Sigmoid colon (tissue), 6 donors: ENCODE measurements at regions not wholly inside any gene's neighbourhood (a gene's known extent, or its start where the extent isn't known, plus 50 kb on each side); places are given as distances from the start of the nearest gene placed in this dataset.

Source experiments
- DNase-seq: peaks from one replicate; pipeline ENCODE4 v3.0.0-alpha.2; 2019
- H3K27ac ChIP-seq, 4 donors: fragments of 200-600 bp; sonication (generic); one replicate each; pipeline ENCODE4 v1.5.1; 2016 to 2019; ENCODE audit warnings: mild to moderate bottlenecking in 1 of 4
- H3K27me3 ChIP-seq, 3 donors: fragments of 200-600 bp; sonication (generic); one replicate each; pipeline ENCODE4 v1.5.1; 2019; ENCODE audit warnings: mild to moderate bottlenecking in 1 of 3
- H3K36me3 ChIP-seq, 4 donors: fragments of 200-600 bp; sonication (generic); one replicate each; pipeline ENCODE4 v1.5.1; 2016 to 2019
- H3K4me1 ChIP-seq, 4 donors: fragments of 200-600 bp; sonication (generic); one replicate each; pipeline ENCODE4 v1.5.1; 2017 to 2019
- H3K4me3 ChIP-seq, 4 donors: fragments of 200-600 bp; sonication (generic); one replicate each; pipeline ENCODE4 v1.5.1; 2017 to 2019; ENCODE audit warnings: mild to moderate bottlenecking in 2 of 4, moderate library complexity in 1 of 4
- H3K9me3 ChIP-seq, 4 donors: fragments of 200-600 bp in 3 of 4; sonication (generic) in 3 of 4; one replicate each; pipeline versions ENCODE4 v1.5.1 to v1.6.1; 2013 to 2019
- EP300 ChIP-seq, 4 donors: sonication (generic); formaldehyde crosslinking; IDR thresholded peaks; one replicate each; pipeline ENCODE4 v1.6.1; 2017; ENCODE audit warnings: antibody characterized with exemption in 4 of 4
- POLR2A ChIP-seq, 2 donors: fragments of 450-650 bp; IDR thresholded peaks; one replicate each; pipeline ENCODE4 v1.6.1; 2016; ENCODE audit warnings: antibody characterized with exemption in 2 of 2, mild to moderate bottlenecking in 2 of 2, moderate library complexity in 2 of 2
- POLR2AphosphoS5 ChIP-seq, 4 donors: sonication (generic); formaldehyde crosslinking; IDR thresholded peaks; one replicate each; pipeline ENCODE4 v1.6.1; 2017; ENCODE audit warnings: antibody characterized with exemption in 4 of 4
- WGBS, 2 donors: extraction: QIAGEN DNeasy Blood & Tissue Kit; methylation state at CpG; one replicate each; pipeline ENCODE4 v1.1.7; 2013; 5-methylcytosine and 5-hydroxymethylcytosine counted together
- intact Hi-C: fragments of 100-400 bp; cut with DNase I; formaldehyde crosslinking; loops from one replicate; pipeline ENCODE4 v1.15.1; 2023
- TF ChIP-seq, protein P1 (sequence below), 4 experiments: fragments of 450-650 bp in 3 of 4; fragments of 200-600 bp in 1 of 4; IDR thresholded peaks; one replicate each; pipeline ENCODE4 v1.5.1; 2016 to 2019; ENCODE audit warnings: antibody characterized with exemption in 4 of 4, mild to moderate bottlenecking in 3 of 4, moderate library complexity in 2 of 4
- donor health status: healthy with polysubstance abuse.
- donor health status: healthy.

DNA sequence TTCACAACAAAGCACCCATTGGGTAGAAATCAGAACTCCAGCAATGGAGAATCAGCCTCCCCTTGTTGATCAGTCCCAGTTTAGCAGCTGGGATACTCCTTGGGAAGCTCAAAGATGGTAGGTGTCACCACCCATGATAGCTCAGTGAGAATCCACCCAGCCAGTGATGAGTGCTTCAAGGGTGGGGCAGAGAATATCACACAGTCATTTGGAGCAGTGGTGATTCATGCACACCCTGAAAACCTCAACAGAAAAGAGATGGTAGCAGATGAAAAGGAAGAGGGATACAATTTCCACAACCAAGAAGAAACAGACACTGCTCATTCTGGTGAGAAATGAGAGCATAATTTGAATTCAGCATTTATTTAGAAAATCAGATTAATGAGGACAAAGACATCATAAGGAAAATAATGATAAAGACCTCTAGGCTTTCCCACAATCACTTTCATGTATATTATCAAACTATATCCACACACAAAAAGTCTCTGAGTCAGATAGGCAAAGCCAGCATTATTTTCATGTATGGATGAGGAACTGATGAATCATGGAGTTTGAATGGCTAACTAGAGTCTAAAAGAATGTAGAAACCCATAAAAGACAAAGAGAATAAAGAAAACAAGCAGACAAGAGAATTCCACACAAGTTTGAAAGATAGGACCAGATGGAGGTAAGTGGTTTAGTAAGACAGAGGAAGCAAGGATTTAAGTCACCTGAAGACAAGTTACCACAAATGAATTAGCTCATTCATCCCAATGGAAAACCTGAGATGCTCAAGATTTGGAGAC is 82.9 kb downstream of the FEM1C start:
- no peaks in the 10 kb centered on the region for H3K9me3 ChIP-seq
- H3K36me3 ChIP-seq: no peaks in the 10 kb centered on the region
- no peaks in the 10 kb centered on the region for H3K27me3 ChIP-seq
- TF ChIP-seq, protein P1, sequence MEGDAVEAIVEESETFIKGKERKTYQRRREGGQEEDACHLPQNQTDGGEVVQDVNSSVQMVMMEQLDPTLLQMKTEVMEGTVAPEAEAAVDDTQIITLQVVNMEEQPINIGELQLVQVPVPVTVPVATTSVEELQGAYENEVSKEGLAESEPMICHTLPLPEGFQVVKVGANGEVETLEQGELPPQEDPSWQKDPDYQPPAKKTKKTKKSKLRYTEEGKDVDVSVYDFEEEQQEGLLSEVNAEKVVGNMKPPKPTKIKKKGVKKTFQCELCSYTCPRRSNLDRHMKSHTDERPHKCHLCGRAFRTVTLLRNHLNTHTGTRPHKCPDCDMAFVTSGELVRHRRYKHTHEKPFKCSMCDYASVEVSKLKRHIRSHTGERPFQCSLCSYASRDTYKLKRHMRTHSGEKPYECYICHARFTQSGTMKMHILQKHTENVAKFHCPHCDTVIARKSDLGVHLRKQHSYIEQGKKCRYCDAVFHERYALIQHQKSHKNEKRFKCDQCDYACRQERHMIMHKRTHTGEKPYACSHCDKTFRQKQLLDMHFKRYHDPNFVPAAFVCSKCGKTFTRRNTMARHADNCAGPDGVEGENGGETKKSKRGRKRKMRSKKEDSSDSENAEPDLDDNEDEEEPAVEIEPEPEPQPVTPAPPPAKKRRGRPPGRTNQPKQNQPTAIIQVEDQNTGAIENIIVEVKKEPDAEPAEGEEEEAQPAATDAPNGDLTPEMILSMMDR (IDR thresholded peaks at IDR 0.05): no peak
- TF ChIP-seq POLR2AphosphoS5 (IDR thresholded peaks at IDR 0.05): no peak
- TF ChIP-seq EP300 (IDR thresholded peaks at IDR 0.05): no peak
- no peak overlapping the region for H3K27ac ChIP-seq
- DNase-seq: no peak
- H3K4me3 ChIP-seq: no peak overlapping the region
- H3K4me1 ChIP-seq: peaks cover 0 to 8% (median 3%) of the 10 kb centered on the region in 4 donors
- intact Hi-C loops: no loop called here

DNA sequence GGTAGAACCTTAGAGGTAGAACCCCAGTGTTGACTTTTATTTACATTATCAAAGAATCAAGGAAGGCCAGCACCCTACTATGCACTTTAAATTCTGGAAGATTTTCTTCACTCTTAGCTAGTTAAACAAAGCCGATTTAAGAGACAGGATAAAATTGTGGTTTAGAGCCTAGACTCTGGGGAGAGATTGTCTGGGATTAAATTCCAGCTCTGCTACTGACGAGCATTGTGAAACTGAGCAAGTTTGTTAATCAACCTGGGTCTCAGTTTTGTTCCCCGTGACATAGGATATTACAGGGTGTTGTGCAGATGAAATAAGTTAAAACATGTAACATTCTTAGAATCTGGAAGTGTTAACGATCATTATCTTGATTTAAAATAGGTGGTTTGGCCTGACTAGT is 83.5 kb downstream of the FEM1C start:
- TF ChIP-seq POLR2AphosphoS5 (IDR thresholded peaks at IDR 0.05): no peak
- TF ChIP-seq, protein P1 (IDR thresholded peaks at IDR 0.05): no peak
- no peak for TF ChIP-seq EP300 (IDR thresholded peaks at IDR 0.05)
- no peak for TF ChIP-seq POLR2A (IDR thresholded peaks at IDR 0.05)
- no peaks in the 10 kb centered on the region for H3K36me3 ChIP-seq
- H3K27ac ChIP-seq: no peak overlapping the region
- H3K27me3 ChIP-seq: no peaks in the 10 kb centered on the region
- no peak overlapping the region for H3K4me3 ChIP-seq
- H3K4me1 ChIP-seq: peaks cover 0 to 8% (median 3%) of the 10 kb centered on the region in 4 donors
- intact Hi-C loops: no loop called here
- no peak for DNase-seq
- 91 to 94% methylated on average over 4 of the region's 4 CpGs for WGBS, 2 donors
- H3K9me3 ChIP-seq: no peaks in the 10 kb centered on the region

DNA sequence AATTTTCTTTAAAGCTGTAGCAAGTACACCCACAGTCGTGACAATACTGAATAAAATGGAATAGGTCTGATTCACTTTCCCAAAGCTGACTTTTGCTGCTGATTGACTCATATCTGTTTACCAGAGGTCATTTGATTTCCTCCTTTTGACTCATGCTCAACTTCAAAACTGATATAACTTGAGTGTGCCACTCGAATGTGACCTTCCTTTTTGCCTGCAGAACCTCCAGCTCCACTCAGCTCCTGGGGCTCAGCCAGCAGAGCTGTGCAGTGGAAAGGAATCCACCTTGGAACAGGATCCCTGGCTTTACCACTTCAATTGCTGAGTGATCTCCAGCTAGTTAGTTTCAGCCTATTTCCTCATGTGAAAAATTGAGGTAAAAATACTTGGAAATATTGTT is 84.1 kb downstream of the FEM1C start:
- intact Hi-C loops: no loop called here
- DNase-seq: no peak
- H3K27ac ChIP-seq: no peak overlapping the region
- H3K36me3 ChIP-seq: no peaks in the 10 kb centered on the region
- H3K9me3 ChIP-seq: no peaks in the 10 kb centered on the region
- no peaks in the 10 kb centered on the region for H3K27me3 ChIP-seq
- no peak overlapping the region for H3K4me3 ChIP-seq
- TF ChIP-seq POLR2AphosphoS5 (IDR thresholded peaks at IDR 0.05) (peak in 1 of 4 donors; percentile 31), EP300 (IDR thresholded peaks at IDR 0.05) (no peak)
- peaks cover 0 to 8% (median 3%) of the 10 kb centered on the region in 4 donors for H3K4me1 ChIP-seq
- 39 to 58% methylated on average over 2 of the region's 2 CpGs for WGBS, 2 donors

DNA sequence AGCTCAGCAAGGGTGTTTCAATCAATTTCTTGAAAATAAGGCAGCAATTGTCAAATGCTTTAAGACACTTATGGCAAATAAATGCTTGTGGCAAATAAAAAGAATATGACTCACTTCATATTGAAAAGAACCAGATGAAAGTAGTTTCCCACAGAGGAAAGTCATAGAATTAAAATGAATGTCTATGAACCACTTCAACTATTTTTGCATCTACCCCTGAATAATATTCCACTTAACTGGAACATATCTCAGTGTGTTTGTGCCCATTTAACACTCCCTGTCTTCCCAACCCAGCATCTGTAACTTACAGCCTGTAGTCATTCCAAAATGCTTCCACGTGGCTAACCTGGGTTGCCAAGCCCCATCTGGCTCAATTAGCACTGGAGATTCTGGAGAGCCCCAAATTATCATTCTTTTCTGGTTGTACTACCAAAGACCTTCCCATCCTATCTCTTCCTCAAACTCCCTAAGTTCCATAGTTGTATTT is 84.7 kb downstream of the FEM1C start:
- no peak overlapping the region for H3K4me3 ChIP-seq
- intact Hi-C loops: no loop called here
- no peak for TF ChIP-seq POLR2AphosphoS5 (IDR thresholded peaks at IDR 0.05)
- TF ChIP-seq POLR2A (IDR thresholded peaks at IDR 0.05): no peak
- TF ChIP-seq, protein P1 (IDR thresholded peaks at IDR 0.05): no peak
- no peak for TF ChIP-seq EP300 (IDR thresholded peaks at IDR 0.05)
- no peaks in the 10 kb centered on the region for H3K36me3 ChIP-seq
- H3K4me1 ChIP-seq: peaks cover 0 to 8% (median 3%) of the 10 kb centered on the region in 4 donors
- 76 to 88% methylated on average over 1 of the region's 1 CpG for WGBS, 2 donors
- no peaks in the 10 kb centered on the region for H3K27me3 ChIP-seq
- H3K9me3 ChIP-seq: no peaks in the 10 kb centered on the region
- H3K27ac ChIP-seq: no peak overlapping the region
- no peak for DNase-seq

DNA sequence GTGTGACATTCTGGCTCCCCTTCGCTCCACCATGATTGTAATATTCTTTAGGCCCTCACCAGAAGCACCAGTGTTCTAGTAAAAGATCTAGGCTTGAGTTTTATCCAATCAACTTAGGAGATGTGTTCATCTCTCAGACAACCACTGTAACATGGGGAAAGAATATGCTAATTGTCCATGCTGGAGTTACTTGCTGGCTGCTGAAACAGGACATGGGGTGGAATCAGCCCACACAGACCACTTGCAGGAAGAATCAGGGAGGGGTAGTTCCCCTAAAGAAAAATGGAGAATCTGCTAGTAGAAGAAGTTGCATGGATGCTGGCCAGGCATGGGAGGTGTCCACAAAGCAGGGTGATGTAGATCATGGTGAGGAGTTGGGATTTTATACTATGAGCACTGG is 86.2 kb downstream of the FEM1C start:
- Histone ChIP-seq H3K9me3 (no peaks in the 10 kb centered on the region), H3K4me3 (no peak overlapping the region), H3K27ac (no peak overlapping the region), H3K27me3 (no peaks in the 10 kb centered on the region), H3K4me1 (peaks cover 0 to 8% (median 3%) of the 10 kb centered on the region in 4 donors), H3K36me3 (no peaks in the 10 kb centered on the region)
- TF ChIP-seq, protein P1 (IDR thresholded peaks at IDR 0.05): no peak
- TF ChIP-seq POLR2AphosphoS5 (IDR thresholded peaks at IDR 0.05) (no peak), EP300 (IDR thresholded peaks at IDR 0.05) (no peak), POLR2A (IDR thresholded peaks at IDR 0.05) (no peak)
- no peak for DNase-seq
- 33 to 56% methylated on average over 1 of the region's 1 CpG for whole genome bisulfite sequencing, 2 donors
- intact Hi-C loops: no loop called here
